ENCODE measurements at regions not wholly inside any gene's neighbourhood (a gene's known extent, or its start where the extent isn't known, plus 50 kb on each side); places are given as distances from the start of the nearest gene placed in this dataset.

GRCh38 chr5:132134384-132134783 lies 60.8 kb downstream of the CSF2 start:
- peak; percentile 18 for TF ChIP-seq CTCF (IDR thresholded peaks at IDR 0.05)
- TF ChIP-seq EZH2 (IDR thresholded peaks at IDR 0.05), result no peak
